ENCODE measurements at regions not wholly inside any gene's neighbourhood (a gene's known extent, or its start where the extent isn't known, plus 50 kb on each side); places are given as distances from the start of the nearest gene placed in this dataset.

DNA sequence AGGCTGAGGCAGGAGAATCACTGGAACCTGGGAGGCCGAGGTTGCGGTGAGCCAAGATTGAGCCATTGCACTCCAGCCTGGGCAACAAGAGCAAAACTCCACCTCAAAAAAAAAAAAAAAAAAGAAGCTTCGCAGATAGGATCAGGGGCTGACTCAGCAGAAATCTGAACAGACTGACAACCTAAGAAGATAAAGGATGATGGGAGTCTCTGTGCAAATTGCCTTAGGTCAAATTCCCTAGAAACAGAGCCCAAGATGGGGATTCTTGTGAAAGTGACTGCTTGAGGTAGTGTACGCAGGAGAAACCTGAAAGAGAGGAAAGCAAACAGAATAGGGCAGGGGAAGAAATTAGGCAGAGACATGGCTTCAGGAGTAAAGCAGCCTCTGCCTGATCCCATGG lies 160.8 kb upstream of the LRIG1 start:
- TF ChIP-seq FOXM1 (IDR thresholded peaks at IDR 0.05; ENCODE audit: borderline replicate concordance, low read depth) (no peak), TCF12 (IDR thresholded peaks at IDR 0.05; ENCODE audit: low read depth) (no peak), CEBPB (IDR thresholded peaks at IDR 0.05) (no peak), YY1 (IDR thresholded peaks at IDR 0.05; ENCODE audit: low read depth) (no peak), CREB1 (IDR thresholded peaks at IDR 0.05; ENCODE audit: low read depth) (no peak), TEAD4 (IDR thresholded peaks at IDR 0.05) (no peak), EP300 (IDR thresholded peaks at IDR 0.05; ENCODE audit: borderline replicate concordance) (no peak), EGR1 (IDR thresholded peaks at IDR 0.05) (no peak), NFIC (IDR thresholded peaks at IDR 0.05) (no peak), ZBTB7A (IDR thresholded peaks at IDR 0.05; ENCODE audit: low read depth) (no peak), RAD21 (IDR thresholded peaks at IDR 0.05; ENCODE audit: low read depth) (no peak), TAF1 (IDR thresholded peaks at IDR 0.05; ENCODE audit: low read depth) (no peak)
- TF ChIP-seq, protein P1, sequence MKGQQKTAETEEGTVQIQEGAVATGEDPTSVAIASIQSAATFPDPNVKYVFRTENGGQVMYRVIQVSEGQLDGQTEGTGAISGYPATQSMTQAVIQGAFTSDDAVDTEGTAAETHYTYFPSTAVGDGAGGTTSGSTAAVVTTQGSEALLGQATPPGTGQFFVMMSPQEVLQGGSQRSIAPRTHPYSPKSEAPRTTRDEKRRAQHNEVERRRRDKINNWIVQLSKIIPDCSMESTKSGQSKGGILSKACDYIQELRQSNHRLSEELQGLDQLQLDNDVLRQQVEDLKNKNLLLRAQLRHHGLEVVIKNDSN (IDR thresholded peaks at IDR 0.05), result no peak
- TF ChIP-seq, protein P2, sequence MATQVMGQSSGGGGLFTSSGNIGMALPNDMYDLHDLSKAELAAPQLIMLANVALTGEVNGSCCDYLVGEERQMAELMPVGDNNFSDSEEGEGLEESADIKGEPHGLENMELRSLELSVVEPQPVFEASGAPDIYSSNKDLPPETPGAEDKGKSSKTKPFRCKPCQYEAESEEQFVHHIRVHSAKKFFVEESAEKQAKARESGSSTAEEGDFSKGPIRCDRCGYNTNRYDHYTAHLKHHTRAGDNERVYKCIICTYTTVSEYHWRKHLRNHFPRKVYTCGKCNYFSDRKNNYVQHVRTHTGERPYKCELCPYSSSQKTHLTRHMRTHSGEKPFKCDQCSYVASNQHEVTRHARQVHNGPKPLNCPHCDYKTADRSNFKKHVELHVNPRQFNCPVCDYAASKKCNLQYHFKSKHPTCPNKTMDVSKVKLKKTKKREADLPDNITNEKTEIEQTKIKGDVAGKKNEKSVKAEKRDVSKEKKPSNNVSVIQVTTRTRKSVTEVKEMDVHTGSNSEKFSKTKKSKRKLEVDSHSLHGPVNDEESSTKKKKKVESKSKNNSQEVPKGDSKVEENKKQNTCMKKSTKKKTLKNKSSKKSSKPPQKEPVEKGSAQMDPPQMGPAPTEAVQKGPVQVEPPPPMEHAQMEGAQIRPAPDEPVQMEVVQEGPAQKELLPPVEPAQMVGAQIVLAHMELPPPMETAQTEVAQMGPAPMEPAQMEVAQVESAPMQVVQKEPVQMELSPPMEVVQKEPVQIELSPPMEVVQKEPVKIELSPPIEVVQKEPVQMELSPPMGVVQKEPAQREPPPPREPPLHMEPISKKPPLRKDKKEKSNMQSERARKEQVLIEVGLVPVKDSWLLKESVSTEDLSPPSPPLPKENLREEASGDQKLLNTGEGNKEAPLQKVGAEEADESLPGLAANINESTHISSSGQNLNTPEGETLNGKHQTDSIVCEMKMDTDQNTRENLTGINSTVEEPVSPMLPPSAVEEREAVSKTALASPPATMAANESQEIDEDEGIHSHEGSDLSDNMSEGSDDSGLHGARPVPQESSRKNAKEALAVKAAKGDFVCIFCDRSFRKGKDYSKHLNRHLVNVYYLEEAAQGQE (IDR thresholded peaks at IDR 0.05; ENCODE audit: low read depth), result no peak
- TF ChIP-seq, protein P3, sequence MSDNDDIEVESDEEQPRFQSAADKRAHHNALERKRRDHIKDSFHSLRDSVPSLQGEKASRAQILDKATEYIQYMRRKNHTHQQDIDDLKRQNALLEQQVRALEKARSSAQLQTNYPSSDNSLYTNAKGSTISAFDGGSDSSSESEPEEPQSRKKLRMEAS (IDR thresholded peaks at IDR 0.05), result no peak

DNA sequence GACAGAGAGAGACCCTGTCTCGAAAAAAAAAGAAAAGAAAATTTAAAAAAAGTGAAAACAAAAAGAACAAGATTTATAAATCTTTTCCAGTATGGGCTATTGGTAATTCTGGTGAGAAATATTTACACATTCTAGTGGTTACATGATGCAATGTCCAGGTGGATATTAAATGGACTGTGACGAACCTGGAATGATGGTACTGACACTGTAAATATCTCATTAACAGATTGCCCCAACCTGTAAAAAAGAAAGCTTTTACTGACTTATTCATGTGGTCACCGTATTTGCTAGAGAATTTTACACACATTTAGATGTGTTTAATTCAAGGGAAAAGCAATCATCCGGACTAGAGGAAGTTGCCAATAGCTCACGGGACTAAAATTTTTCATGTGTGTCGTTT lies 162.1 kb upstream of the LRIG1 start:
- TF ChIP-seq ZBTB7A (IDR thresholded peaks at IDR 0.05; ENCODE audit: low read depth), result no peak
- no peak for TF ChIP-seq NFIC (IDR thresholded peaks at IDR 0.05)
- TF ChIP-seq TCF12 (IDR thresholded peaks at IDR 0.05; ENCODE audit: low read depth), result no peak
- TF ChIP-seq EP300 (IDR thresholded peaks at IDR 0.05; ENCODE audit: borderline replicate concordance), result no peak
- no peak for TF ChIP-seq EGR1 (IDR thresholded peaks at IDR 0.05)
- TF ChIP-seq RAD21 (IDR thresholded peaks at IDR 0.05; ENCODE audit: low read depth), result no peak
- no peak for TF ChIP-seq TEAD4 (IDR thresholded peaks at IDR 0.05)
- no peak for TF ChIP-seq CREB1 (IDR thresholded peaks at IDR 0.05; ENCODE audit: low read depth)
- TF ChIP-seq, protein P3 (IDR thresholded peaks at IDR 0.05), result no peak
- TF ChIP-seq, protein P1 (IDR thresholded peaks at IDR 0.05), result no peak
- TF ChIP-seq TAF1 (IDR thresholded peaks at IDR 0.05; ENCODE audit: low read depth), result no peak
- TF ChIP-seq, protein P2 (IDR thresholded peaks at IDR 0.05; ENCODE audit: low read depth), result no peak
- TF ChIP-seq YY1 (IDR thresholded peaks at IDR 0.05; ENCODE audit: low read depth), result no peak
- TF ChIP-seq CEBPB (IDR thresholded peaks at IDR 0.05), result no peak
- TF ChIP-seq FOXM1 (IDR thresholded peaks at IDR 0.05; ENCODE audit: borderline replicate concordance, low read depth), result no peak

DNA sequence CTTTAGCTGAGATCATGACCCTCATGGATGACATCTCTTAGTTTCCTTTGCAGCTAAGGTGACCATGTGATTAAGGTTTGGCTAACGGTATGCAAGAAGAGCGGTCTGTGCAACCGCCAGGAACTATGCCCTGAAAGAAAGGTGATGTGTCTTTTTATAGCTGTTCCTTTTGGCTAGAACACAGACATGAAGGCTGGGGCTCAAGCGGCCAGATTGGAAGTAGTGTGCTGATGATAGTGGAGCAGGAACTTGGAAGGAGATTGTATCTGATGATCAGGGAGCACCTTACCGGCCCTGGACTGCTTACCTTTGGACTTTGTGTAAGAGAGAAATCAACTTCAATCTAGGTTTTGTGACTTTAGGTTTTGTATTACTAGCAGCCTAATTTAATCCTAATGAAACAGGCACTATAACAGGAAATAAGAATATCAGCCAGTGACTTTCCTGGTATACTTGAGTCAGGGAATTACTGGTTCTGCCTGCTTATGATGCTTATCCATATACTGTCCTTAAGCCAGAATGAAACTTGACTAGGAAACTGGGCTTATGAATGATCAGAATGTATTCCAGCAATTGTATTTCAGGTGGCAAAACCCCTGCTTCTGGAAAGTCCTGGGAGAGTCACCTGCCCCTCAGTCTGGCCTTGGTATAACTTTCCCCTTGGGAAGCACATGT lies 164.3 kb upstream of the LRIG1 start:
- TF ChIP-seq CREB1 (IDR thresholded peaks at IDR 0.05; ENCODE audit: low read depth) (no peak), FOXM1 (IDR thresholded peaks at IDR 0.05; ENCODE audit: borderline replicate concordance, low read depth) (no peak), CEBPB (IDR thresholded peaks at IDR 0.05) (no peak), RAD21 (IDR thresholded peaks at IDR 0.05; ENCODE audit: low read depth) (no peak), TAF1 (IDR thresholded peaks at IDR 0.05; ENCODE audit: low read depth) (no peak), EP300 (IDR thresholded peaks at IDR 0.05; ENCODE audit: borderline replicate concordance) (no peak), EGR1 (IDR thresholded peaks at IDR 0.05) (no peak), TEAD4 (IDR thresholded peaks at IDR 0.05) (no peak), TCF12 (IDR thresholded peaks at IDR 0.05; ENCODE audit: low read depth) (no peak), NFIC (IDR thresholded peaks at IDR 0.05) (no peak), ZBTB7A (IDR thresholded peaks at IDR 0.05; ENCODE audit: low read depth) (no peak), YY1 (IDR thresholded peaks at IDR 0.05; ENCODE audit: low read depth) (no peak)
- TF ChIP-seq, protein P1 (IDR thresholded peaks at IDR 0.05), result no peak
- TF ChIP-seq, protein P2 (IDR thresholded peaks at IDR 0.05; ENCODE audit: low read depth), result no peak
- TF ChIP-seq, protein P3 (IDR thresholded peaks at IDR 0.05), result no peak

Measured in Ishikawa (cell line).